Ascending aorta (tissue), 2 donors: ENCODE measurements at regions not wholly inside any gene's neighbourhood (a gene's known extent, or its start where the extent isn't known, plus 50 kb on each side); places are given as distances from the start of the nearest gene placed in this dataset.

ENCODE experiments used
- DNase-seq, 2 donors: peaks; one replicate each; pipeline ENCODE4 v3.0.0-alpha.2; 2019; ENCODE audit warnings: low spot score in 2 of 2
- H3K27ac ChIP-seq, 2 donors: fragments of 200-600 bp; sonication (generic); one replicate each; pipeline ENCODE4 v1.5.1; 2016 to 2017; ENCODE audit warnings: mild to moderate bottlenecking in 1 of 2
- H3K27me3 ChIP-seq: fragments of 200-600 bp; sonication (generic); one replicate; pipeline ENCODE4 v1.5.1; 2017
- H3K36me3 ChIP-seq, 2 donors: fragments of 200-600 bp; sonication (generic); one replicate each; pipeline ENCODE4 v1.5.1; 2016
- H3K4me1 ChIP-seq, 2 donors: fragments of 200-600 bp; sonication (generic); one replicate each; pipeline ENCODE4 v1.5.1; 2016 to 2017; ENCODE audit warnings: mild to moderate bottlenecking in 1 of 2
- H3K4me3 ChIP-seq, 2 donors: fragments of 200-600 bp; sonication (generic); one replicate each; pipeline ENCODE4 v1.5.1; 2016 to 2017; ENCODE audit warnings: mild to moderate bottlenecking in 1 of 2
- H3K9me3 ChIP-seq, 2 donors: fragments of 200-600 bp; sonication (generic); one replicate each; pipeline ENCODE4 v1.5.1; 2016
- intact Hi-C: fragments of 100-400 bp; cut with DNase I; formaldehyde crosslinking; loops from one replicate; pipeline ENCODE4 v1.15.1; 2023
- TF ChIP-seq, protein P1 (sequence below), 3 experiments: fragments of 200-600 bp in 2 of 3; fragments of 450-650 bp in 1 of 3; sonication (generic) in 2 of 3; IDR thresholded peaks; one replicate each; pipeline ENCODE4 v1.5.1; 2016 to 2019; ENCODE audit warnings: antibody characterized with exemption in 3 of 3, mild to moderate bottlenecking in 1 of 3, moderate library complexity in 1 of 3

DNA sequence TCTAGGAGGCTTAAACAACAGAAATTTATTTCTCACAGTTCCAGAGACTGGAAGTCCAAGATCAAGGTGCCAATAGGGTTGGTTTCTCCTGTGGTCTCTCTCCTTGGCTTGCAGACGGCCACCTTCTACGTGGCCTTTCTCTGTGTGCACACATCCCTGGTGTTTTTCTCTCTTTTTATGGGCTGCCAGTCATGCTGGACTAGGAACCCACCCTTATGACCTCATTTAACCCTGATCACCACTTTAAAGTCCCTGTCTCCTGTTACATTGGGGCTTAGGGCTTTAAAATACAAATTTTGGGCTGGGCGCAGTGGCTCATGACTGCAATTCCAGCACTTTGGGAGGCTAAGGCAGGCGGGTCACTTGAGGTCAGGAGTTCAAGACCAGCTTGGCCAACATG, 157.1 kb downstream of the TLE1 start:
- Histone ChIP-seq H3K36me3 (no peaks in the 10 kb centered on the region), H3K4me1 (peaks cover 3% of the 10 kb centered on the region in 2 donors), H3K4me3 (no peak overlapping the region), H3K27me3 (no peaks in the 10 kb centered on the region), H3K9me3 (no peaks in the 10 kb centered on the region), H3K27ac (no peak overlapping the region)
- intact Hi-C loops = no loop called here
- TF ChIP-seq, protein P1, sequence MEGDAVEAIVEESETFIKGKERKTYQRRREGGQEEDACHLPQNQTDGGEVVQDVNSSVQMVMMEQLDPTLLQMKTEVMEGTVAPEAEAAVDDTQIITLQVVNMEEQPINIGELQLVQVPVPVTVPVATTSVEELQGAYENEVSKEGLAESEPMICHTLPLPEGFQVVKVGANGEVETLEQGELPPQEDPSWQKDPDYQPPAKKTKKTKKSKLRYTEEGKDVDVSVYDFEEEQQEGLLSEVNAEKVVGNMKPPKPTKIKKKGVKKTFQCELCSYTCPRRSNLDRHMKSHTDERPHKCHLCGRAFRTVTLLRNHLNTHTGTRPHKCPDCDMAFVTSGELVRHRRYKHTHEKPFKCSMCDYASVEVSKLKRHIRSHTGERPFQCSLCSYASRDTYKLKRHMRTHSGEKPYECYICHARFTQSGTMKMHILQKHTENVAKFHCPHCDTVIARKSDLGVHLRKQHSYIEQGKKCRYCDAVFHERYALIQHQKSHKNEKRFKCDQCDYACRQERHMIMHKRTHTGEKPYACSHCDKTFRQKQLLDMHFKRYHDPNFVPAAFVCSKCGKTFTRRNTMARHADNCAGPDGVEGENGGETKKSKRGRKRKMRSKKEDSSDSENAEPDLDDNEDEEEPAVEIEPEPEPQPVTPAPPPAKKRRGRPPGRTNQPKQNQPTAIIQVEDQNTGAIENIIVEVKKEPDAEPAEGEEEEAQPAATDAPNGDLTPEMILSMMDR (IDR thresholded peaks at IDR 0.05) = no peak
- no peak for DNase-seq

DNA sequence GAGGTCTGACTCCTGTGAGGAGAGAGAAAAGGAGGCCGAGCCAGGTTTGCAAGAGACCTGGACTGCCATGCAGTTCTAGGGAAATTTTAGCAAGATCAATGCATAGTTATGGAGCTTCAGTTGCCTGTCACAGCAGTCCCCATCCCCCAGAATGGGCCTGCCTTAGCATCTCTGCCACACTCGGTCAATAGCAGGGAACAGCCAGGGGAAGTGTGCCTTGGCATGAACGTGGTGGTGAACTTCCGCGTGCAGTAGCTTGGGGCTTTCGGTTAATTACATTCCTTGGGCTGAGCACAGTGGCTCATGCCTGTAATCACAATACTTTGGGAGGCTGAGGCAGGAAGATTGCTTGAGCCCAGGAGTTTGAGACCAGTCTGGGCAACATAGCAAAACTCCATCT, 157.8 kb downstream of the TLE1 start:
- TF ChIP-seq, protein P1 (IDR thresholded peaks at IDR 0.05) = no peak
- intact Hi-C loops = no loop called here

DNA sequence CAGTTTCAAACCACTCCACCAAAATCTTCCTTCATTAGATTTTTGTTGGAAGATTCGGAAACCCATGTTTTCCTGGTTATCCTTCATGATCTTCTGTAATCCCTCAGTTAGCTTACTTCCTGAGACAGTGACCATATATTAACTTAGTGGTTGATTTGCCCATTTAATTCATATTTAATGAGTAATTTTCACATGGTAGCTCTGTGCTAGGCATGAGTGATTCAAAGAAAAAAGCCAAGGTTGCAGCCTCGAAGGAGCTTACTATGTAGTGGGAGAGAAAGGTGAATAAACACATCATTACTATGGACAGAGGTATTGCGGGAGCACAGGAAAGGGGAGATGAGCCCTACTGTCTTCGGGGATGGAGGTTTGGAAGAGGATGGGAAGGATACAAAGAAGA, 158.5 kb downstream of the TLE1 start:
- H3K9me3 ChIP-seq = no peaks in the 10 kb centered on the region
- H3K36me3 ChIP-seq = no peaks in the 10 kb centered on the region
- no peak overlapping the region for H3K4me3 ChIP-seq
- TF ChIP-seq, protein P1 (IDR thresholded peaks at IDR 0.05) = no peak
- H3K27me3 ChIP-seq = no peaks in the 10 kb centered on the region
- no peak for DNase-seq
- intact Hi-C loops = no loop called here
- H3K27ac ChIP-seq = no peak overlapping the region
- peaks cover 3% of the 10 kb centered on the region in 2 donors for H3K4me1 ChIP-seq

More for the DNA sequence above, 157.8 kb downstream of the TLE1 start:
- DNase-seq = no peak
- Histone ChIP-seq H3K36me3 (no peaks in the 10 kb centered on the region), H3K4me3 (no peak overlapping the region), H3K4me1 (peaks cover 3% of the 10 kb centered on the region in 2 donors), H3K27me3 (no peaks in the 10 kb centered on the region), H3K27ac (no peak overlapping the region), H3K9me3 (no peaks in the 10 kb centered on the region)

DNA sequence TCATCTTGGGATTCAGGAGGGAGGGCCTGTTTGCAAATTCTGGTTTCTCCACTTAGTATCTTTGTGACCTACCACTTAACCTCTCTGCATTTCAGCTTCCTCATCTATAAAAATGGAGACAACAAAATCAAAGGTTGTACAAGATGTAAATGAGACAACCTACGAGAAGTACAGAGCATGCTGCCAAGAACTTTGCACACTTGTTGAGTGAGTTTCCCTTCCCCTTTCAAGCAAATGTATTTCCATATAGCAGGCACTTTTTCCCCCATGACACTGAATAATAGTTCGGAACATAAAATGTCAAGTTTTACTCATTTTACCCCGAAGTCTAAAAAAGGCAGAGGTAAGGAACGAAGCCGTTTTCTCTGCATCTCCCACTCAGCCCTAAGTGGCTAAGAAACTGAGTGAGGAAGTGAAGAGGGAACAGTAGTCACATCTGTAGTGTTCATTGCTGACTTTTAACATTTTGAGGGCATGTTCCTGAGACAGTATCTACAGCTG, 159.0 kb downstream of the TLE1 start:
- Histone ChIP-seq H3K4me1 (peaks cover 3% of the 10 kb centered on the region in 2 donors), H3K9me3 (no peaks in the 10 kb centered on the region), H3K27ac (peak overlapping the region in 1 of 2 donors; percentile 47), H3K4me3 (no peak overlapping the region), H3K36me3 (no peaks in the 10 kb centered on the region), H3K27me3 (no peaks in the 10 kb centered on the region)
- no peak for DNase-seq
- intact Hi-C loops = no loop called here
- TF ChIP-seq, protein P1 (IDR thresholded peaks at IDR 0.05) = no peak

DNA sequence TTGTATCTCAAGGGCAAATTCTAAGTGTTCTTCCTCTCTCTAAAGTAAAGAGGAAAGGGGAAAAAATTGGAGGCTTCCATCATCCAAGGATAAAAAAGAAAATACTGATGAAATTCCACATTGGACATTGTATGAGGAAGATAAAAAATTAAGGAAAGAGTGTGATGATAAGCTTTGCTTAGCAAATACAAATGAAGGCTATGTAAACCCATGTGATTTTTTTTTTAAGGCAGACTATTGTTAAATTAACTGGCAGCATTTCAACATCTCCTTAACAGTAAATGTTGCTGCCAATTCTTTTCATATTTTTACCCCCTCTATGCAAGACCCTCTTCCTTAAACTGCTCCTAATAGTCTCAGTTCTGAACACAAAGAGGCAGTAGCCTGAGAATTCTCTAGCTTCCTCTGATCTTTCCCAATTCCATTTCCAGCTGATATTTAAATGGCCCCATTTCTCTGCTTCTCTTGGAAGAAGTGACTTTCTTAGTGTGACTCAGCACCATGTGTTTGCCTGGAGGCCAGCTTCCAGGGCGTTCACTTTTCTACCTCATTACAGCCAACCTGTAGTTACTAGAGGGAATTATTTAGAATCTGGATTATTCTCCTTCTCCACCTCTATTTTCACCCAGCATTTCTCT, 159.7 kb downstream of the TLE1 start:
- intact Hi-C loops = loop anchor here (10.0 kb wide), 1 partner anchor 315 kb away; no protein-coding TSS in a partner anchor
- Histone ChIP-seq H3K4me1 (peaks cover 3% of the 10 kb centered on the region in 2 donors), H3K36me3 (no peaks in the 10 kb centered on the region), H3K4me3 (no peak overlapping the region), H3K9me3 (no peaks in the 10 kb centered on the region), H3K27me3 (no peaks in the 10 kb centered on the region), H3K27ac (peak overlapping the region; percentile 31 to 47)
- peak; percentile 16 to 75 for DNase-seq
- TF ChIP-seq, protein P1 (IDR thresholded peaks at IDR 0.05) = no peak
